OCI-LY3 (cell line): ENCODE measurements at regions not wholly inside any gene's neighbourhood (a gene's known extent, or its start where the extent isn't known, plus 50 kb on each side); places are given as distances from the start of the nearest gene placed in this dataset.

Experiments
- H2AFZ ChIP-seq: fragments of 200-600, 300-600 bp; shearing (Covaris generic); 2 replicates; pipeline ENCODE4 v1.6.0; 2014; ENCODE audit warnings: antibody characterized with exemption, low read depth, low read length
- H3K27ac ChIP-seq: fragments of 200-600, 300-600 bp; sonication (generic); 2 replicates; pipeline ENCODE4 v1.5.1; 2014; ENCODE audit warnings: mild to moderate bottlenecking, low read length, moderate library complexity, mixed read lengths
- H3K27me3 ChIP-seq: fragments of 200-600, 300-600 bp; sonication (generic); 2 replicates; pipeline ENCODE4 v1.6.1; 2014; ENCODE audit warnings: low read depth, low read length, mixed read lengths
- H3K36me3 ChIP-seq: fragments of 200-600, 300-600 bp; sonication (generic); replicated peaks from 2 replicates; pipeline ENCODE3; 2014; ENCODE audit warnings: low read depth, low read length, mixed read lengths
- H3K4me1 ChIP-seq: fragments of 300-600, 200-600 bp; sonication (generic); 2 replicates; pipeline ENCODE4 v1.6.1; 2014; ENCODE audit warnings: low read length, mixed read lengths
- H3K4me2 ChIP-seq: fragments of 200-600, 300-600 bp; sonication (generic); 2 replicates; pipeline ENCODE4 v1.6.1; 2014; ENCODE audit warnings: low read length, mixed read lengths
- H3K4me3 ChIP-seq: fragments of 300-600, 200-600 bp; sonication (generic); 2 replicates; pipeline ENCODE4 v1.5.1; 2014; ENCODE audit warnings: antibody characterized with exemption, mild to moderate bottlenecking, low read length, moderate library complexity
- H3K79me2 ChIP-seq: fragments of 300-600, 200-600 bp; shearing (Covaris generic); 2 replicates; pipeline ENCODE4 v1.6.1; 2014; ENCODE audit warnings: mild to moderate bottlenecking, low read length, mixed read lengths
- H3K9ac ChIP-seq: fragments of 300-600, 200-600 bp; shearing (Covaris generic); 2 replicates; pipeline ENCODE4 v1.6.0; 2014; ENCODE audit warnings: mild to moderate bottlenecking, low read length, moderate library complexity
- H3K9me3 ChIP-seq: fragments of 200-600, 300-600 bp; shearing (Covaris generic); 2 replicates; pipeline ENCODE4 v1.6.1; 2014; ENCODE audit warnings: low read length, mixed read lengths; ENCODE audit not compliant: insufficient read depth
- H4K20me1 ChIP-seq: fragments of 200-600, 300-600 bp; sonication (generic); 2 replicates; pipeline ENCODE4 v1.6.1; 2016; ENCODE audit warnings: low read length, mixed read lengths; ENCODE audit not compliant: insufficient read depth
- CTCF ChIP-seq: fragments of 200-600, 300-600 bp; sonication (generic); IDR thresholded peaks from 2 replicates; pipeline ENCODE4 v1.5.1; 2014; ENCODE audit warnings: antibody characterized with exemption, low read length, low read depth
- EZH2phosphoT487 ChIP-seq: fragments of 200-600 bp; shearing (Covaris generic); IDR thresholded peaks from 2 replicates; pipeline ENCODE4 v1.6.1; 2018; ENCODE audit warnings: antibody characterized with exemption, mixed run types, low read depth

GRCh38 chr20:12788632-12789299 is 220.0 kb upstream of the SPTLC3 start:
- no peak overlapping the region for H3K4me3 ChIP-seq

GRCh38 chr20:12790859-12791258 is 217.9 kb upstream of the SPTLC3 start:
- no peaks in the 10 kb centered on the region for H3K36me3 ChIP-seq
- H3K27ac ChIP-seq, result no peak overlapping the region
- H3K4me1 ChIP-seq, result no peaks in the 10 kb centered on the region
- no peak for TF ChIP-seq CTCF
- no peak overlapping the region for H3K4me2 ChIP-seq
- no peaks in the 10 kb centered on the region for H4K20me1 ChIP-seq
- H2AFZ ChIP-seq, result no peak overlapping the region
- H3K9ac ChIP-seq, result no peak overlapping the region
- peaks cover 8% of the 10 kb centered on the region; the same call in 1 of the 2 replicates for H3K27me3 ChIP-seq
- no peak overlapping the region for H3K4me3 ChIP-seq
- H3K79me2 ChIP-seq, result no peaks in the 10 kb centered on the region
- no peaks in the 10 kb centered on the region for H3K9me3 ChIP-seq

More at GRCh38 chr20:12788632-12789299, 220.0 kb upstream of the SPTLC3 start:
- Histone ChIP-seq H3K9me3 (no peaks in the 10 kb centered on the region), H3K4me1 (no peaks in the 10 kb centered on the region), H3K79me2 (no peaks in the 10 kb centered on the region), H4K20me1 (no peaks in the 10 kb centered on the region), H3K27ac (no peak overlapping the region), H2AFZ (no peak overlapping the region), H3K27me3 (peaks cover 8% of the 10 kb centered on the region; the same call in 1 of the 2 replicates), H3K4me2 (no peak overlapping the region), H3K36me3 (no peaks in the 10 kb centered on the region), H3K9ac (no peak overlapping the region)
- no peak for TF ChIP-seq EZH2phosphoT487
- no peak for TF ChIP-seq CTCF

GRCh38 chr20:12798286-12798685 is 210.5 kb upstream of the SPTLC3 start:
- Histone ChIP-seq H3K4me3 (no peak overlapping the region), H3K4me2 (no peak overlapping the region), H2AFZ (no peak overlapping the region), H3K9me3 (no peaks in the 10 kb centered on the region), H3K27me3 (no peaks in the 10 kb centered on the region), H3K27ac (no peak overlapping the region), H3K4me1 (no peaks in the 10 kb centered on the region), H3K36me3 (no peaks in the 10 kb centered on the region), H4K20me1 (no peaks in the 10 kb centered on the region), H3K79me2 (no peaks in the 10 kb centered on the region), H3K9ac (no peak overlapping the region)
- TF ChIP-seq CTCF (no peak), EZH2phosphoT487 (no peak)

- no peaks in the 10 kb centered on the region for H3K9me3 ChIP-seq
- no peaks in the 10 kb centered on the region for H3K27me3 ChIP-seq
- H2AFZ ChIP-seq, result no peak overlapping the region
- no peaks in the 10 kb centered on the region for H4K20me1 ChIP-seq
- H3K4me2 ChIP-seq, result no peak overlapping the region
- no peak overlapping the region for H3K27ac ChIP-seq
- H3K4me3 ChIP-seq, result no peak overlapping the region
- H3K4me1 ChIP-seq, result no peaks in the 10 kb centered on the region
- no peak overlapping the region for H3K9ac ChIP-seq
- no peaks in the 10 kb centered on the region for H3K36me3 ChIP-seq
- no peaks in the 10 kb centered on the region for H3K79me2 ChIP-seq
- TF ChIP-seq EZH2phosphoT487 (no peak), CTCF (no peak)
Measured at GRCh38 chr20:12808006-12808567, 200.7 kb upstream of the SPTLC3 start.
